Erythroblast (primary cell): ENCODE measurements at regions not wholly inside any gene's neighbourhood (a gene's known extent, or its start where the extent isn't known, plus 50 kb on each side); places are given as distances from the start of the nearest gene placed in this dataset.

Experiments used
- GATA1 ChIP-seq: IDR thresholded peaks from 2 replicates; pipeline ENCODE4 v1.6.1; 2011; ENCODE audit warnings: low read depth, mild to moderate bottlenecking, control low read depth, low read length, moderate library complexity
- POLR2A ChIP-seq: IDR thresholded peaks from 2 replicates; pipeline ENCODE4 v1.6.1; 2011; ENCODE audit warnings: mild to moderate bottlenecking, low read length

- no peak for TF ChIP-seq POLR2A
- TF ChIP-seq GATA1 = no peak
Measured at GRCh38 chr7:125934955-125935354, 1005.3 kb upstream of the POT1 start.
